Renal cortex interstitium (tissue), 11 donors: ENCODE measurements at regions not wholly inside any gene's neighbourhood (a gene's known extent, or its start where the extent isn't known, plus 50 kb on each side); places are given as distances from the start of the nearest gene placed in this dataset.

Source experiments
- DNase-seq, 11 donors: peaks; one replicate each; pipeline ENCODE4 v3.0.0-alpha.2; 2013; ENCODE audit warnings: low read depth in 9 of 11, low spot score in 4 of 11; ENCODE audit errors: extremely low read depth in 1 of 11

DNA sequence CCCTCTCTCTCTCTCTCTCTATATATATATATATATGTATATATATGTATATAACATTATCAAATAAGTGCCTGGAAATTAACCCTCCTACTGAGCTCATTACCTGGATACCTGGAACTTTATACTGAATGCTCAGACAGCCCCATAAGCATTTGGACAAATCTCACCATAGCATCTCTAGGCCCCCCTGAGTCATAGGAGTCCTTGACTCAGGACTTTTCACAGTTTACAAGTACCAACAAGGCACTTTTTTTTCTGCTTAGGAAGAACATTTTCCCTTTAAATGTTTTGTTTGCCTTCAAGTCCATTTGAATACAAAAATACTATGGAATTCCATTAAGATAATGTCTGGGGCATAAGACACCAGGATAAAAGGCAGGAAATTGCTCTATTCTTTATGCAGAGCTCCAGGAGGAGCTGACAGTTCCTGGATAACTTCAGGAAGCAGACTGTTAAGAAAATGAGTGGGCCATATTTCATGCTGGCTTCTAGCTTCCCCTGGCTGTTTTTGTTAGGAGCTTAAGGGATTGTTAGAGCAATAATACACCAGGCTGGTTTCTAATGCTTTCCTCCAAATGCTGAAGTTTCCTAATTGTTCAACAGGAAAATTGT is 171.7 kb upstream of the ASIC2 start:
- DNase-seq = peak; percentile 35 to 80 (median 51)

DNA sequence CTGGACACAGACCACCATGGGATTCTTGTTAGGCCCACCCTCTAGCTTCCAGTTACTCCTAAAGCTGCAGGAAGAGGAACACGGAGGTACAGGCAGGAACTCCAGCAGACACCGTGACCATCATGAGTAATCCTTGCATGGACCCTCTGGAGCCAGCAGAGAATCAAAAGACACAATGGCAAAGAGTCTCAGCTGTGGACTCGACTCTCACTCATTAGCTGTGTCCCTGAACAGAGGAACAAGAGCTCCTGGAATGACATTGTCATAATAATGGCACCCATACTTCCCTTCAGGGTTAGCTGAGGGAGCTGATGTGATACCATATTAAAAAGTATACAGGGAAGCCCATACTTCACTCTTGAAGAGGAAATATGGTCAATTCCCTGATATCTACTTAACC is 176.3 kb upstream of the ASIC2 start:
- no peak for DNase-seq

DNA sequence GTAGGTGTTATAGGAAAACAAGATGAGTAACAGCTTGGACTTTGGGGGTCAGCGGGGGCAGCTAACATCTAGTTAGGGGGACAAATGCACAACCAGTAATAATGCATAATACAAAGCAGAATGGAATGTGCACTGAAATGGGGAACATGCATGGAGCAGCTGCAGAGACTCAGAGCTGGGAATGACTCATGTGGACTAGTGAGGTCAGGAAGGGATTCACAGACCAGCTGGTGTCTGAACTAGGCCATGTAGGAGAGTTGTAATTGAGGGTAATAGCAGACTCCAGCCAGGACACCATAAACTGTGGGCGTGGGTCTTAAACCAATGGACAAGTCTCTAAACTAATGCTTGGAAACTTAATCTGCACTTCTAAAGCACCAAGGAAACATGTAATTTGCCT is 176.8 kb upstream of the ASIC2 start:
- peak; percentile 44 to 83 (median 67) for DNase-seq

DNA sequence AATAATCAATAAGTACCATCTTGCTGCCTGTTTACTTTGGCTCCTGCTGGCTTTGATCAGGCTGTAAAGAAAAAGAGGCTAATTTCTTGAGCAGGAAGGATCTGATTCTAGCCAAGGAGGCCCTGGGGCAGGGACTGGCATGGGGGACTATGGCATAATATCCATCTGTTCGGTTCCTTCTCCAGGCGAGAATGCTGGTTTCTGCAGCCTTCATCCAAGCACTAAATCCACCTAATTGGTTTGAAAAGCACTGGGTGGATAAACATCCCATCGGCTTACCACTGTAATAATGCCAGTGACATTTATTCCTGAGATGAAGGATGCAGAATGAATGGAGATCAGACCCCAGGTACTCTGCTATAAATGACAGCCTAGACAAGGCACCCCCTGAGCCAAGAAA is 180.0 kb upstream of the ASIC2 start:
- no peak for DNase-seq

DNA sequence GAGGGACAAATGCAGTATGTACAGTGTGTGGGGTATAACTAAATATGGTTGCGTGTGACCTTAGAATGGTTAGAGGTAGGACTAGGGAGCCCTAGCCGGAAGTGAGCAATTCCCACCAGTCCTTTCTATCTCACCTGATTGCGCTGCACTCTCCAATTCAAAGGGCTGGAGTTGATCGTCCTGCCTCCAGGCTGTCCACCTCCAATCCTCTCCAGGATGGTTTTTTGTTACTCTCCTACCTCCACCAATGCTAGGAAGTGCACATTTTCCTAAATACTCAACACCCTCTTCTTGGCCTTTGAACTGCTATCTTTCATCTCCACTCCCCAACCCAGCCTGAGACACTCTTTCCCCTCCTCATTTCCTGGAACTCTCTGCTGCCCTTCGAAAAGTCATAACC is 181.7 kb upstream of the ASIC2 start:
- DNase-seq = no peak

DNA sequence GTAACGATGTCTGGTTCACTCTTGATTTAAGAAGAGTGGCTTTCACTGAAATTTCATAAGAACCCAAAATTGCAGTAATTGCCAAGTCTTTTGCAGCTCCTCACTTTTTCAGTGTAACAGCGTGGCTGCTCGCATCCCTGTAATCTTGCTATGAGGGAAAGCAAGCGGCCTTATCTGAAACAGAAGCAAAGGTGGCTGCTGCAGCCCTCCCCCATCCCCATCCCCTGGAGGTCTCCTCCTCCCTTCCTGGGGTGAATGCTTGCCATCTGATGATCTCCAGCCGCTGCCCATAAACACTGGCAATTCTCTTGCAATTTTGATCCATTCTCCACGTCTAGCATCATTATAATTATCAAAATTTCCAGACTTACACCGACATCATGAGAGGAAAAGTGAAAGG is 182.5 kb upstream of the ASIC2 start:
- no peak for DNase-seq

DNA sequence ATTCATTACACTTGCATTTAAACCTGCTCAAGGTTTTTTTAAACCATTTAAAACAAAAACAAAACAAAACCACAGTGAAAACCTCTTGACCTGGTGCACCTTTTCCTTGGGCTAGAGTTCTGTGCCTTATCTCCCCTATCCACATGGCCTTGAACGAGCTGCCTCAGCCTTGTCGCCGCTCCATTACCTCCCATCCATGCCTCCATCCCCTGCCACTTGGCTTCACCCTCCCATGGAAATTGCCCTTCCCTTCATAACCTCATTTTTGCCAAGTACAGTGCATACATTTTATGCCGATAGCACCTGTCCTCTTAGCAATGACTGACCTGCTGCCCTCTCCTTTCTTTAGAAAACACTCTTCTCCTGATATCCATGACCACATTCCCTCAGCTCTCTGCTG is 188.6 kb upstream of the ASIC2 start:
- no peak for DNase-seq

DNA sequence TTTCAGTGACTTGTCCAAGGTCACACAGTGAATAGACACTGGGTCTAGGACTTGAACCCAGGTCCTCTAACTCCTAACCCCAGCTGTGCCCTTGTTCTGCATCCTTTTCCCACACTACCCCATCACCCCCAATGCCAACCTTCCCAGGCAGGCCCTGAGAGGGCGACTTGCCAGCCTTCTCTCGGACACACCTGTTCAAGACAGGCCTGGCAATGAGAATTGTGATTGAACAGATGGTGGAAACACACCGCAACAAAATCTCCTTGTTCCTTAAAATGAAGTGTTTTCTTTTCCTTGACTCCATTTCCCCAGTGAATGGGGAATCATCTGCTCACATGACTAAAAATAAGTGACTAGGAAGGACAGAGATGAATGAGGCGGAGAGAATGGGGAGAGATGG is 189.5 kb upstream of the ASIC2 start:
- DNase-seq = no peak

DNA sequence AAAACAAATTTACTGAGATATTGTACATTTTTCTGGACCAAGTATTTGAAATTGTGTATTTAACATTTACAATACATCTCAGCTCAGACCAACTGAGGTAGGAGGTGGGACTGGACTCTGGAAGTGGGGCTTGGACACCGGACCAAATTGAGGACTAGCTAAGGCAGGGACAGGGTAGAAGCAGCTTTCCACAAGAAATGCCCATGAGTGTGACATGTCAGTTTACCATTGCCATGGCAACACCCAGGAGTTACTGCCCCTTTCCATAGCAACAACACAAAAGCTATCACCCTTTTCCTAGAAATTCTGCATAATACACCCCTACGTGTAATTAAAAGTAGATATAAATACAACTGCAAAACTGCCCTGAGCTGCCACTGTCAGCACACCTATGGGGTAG is 191.5 kb upstream of the ASIC2 start:
- no peak for DNase-seq

DNA sequence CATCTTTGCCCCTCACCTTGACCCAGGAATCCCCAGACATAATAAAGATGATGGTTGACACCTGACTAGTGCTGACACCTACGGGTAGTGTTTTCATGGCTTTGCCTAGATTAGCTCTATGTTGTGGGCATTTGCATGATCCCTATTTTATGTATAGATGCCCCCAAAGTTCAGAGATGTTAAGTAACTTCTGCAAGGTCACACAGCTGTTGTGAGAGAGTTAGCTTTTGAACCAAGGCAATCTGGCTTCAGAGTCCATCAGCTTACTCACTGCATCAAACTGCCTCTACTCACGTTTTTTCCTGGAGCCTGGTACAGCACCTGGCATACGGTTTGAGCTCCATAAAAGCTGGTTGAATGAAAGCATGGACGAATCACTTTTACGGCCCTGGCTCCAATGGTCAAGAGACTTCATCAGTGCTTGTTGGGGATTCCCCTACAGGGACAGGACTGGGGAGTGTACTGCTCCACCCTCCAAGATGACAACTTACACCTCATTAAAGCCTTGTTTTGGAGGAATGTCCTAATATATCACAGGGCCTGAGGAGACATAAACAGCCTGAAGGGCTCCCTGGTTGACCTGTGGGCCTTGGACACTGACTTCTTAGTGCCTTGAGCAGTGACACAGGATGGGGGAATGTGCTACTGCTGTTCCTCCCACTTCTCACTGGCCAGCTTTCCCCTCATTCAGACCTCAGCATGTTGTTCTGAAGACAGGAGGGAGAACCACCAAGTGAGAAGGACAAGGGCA is 193.2 kb upstream of the ASIC2 start:
- DNase-seq = no peak

DNA sequence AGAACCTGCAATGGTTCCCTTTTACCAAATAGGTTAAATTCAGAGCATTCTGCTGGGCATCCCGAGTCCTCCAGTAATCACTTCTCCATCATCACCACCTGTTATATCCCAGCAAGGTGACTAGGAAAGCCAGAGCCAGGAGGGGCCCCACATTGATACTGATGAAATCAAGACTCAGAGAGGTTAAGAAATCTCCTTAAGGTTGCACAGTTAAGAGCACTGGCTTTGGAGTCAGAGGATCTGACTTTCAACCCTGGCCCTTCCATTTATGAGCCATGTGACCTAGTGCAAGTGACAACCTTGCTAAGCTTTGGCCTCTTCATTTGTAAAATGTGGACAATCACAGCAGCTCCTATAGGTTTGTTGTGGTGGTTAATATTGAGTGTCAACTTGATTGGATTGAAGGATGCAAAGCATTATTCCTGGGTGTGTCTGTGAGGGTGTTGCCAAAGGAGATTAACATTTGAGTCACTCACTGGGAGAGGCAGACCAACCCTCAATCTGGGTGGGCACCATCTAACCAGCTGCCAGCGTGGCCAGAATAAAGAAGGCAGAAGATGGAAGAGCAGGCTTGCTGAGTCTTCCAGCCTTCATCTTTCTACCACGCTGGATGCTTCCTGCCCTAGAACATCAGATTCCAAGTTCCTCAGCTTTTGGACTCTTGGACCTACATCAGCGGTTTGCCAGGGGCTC is 194.2 kb upstream of the ASIC2 start:
- no peak for DNase-seq

DNA sequence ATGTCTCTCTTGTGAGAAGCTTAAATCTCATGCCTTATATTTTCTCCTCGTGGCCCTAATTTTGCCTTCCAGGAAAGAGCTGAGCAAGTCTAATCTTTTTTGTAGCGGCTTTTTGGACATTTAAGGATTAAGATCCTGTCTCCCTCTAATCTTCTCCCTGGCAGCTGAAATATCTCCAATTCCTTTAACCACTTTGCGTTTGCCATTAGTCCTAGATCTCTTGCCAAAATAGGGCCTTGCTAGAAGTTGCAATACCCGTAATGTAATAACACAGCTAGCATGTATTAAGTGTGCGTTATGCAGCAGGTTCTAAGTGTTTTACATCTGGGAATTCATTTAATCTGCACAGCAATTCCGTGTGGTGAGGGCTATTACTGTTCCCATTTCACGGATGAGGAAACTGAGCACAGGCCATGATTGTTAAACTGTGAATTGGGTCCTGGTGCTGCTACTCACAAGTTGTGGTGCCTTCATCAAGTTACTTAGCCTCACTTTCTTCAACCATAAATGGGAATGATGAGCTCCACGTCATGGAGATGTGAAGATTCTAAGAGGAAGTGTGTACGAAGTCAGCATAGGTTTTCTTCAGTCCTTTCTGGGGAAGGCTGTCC is 198.9 kb upstream of the ASIC2 start:
- no peak for DNase-seq

DNA sequence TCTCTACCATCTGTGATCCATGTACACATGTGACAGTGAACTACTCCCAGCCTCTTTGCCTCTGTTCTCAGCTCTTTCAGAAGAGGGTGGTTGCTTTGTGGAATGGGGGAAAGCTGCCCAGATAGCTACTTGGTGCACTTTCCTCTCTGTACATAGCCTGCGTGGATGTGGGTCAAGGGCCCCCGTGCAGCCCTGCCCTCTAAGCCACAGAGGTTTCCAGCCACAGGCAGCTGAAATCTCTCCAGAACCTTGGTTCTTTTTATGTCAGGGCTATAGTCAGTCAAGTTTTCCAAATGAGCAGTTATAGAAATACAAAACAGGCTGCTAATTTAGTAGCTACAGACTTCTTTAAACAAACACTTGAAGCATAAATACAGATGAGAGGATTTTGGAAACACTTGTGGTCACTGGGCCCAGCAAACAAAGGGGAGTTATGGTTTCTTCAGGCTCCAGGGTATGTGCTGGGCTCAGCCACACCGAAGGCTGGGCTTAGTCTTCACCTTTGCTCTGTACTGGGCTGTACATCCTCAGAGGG is 199.7 kb upstream of the ASIC2 start:
- no peak for DNase-seq

DNA sequence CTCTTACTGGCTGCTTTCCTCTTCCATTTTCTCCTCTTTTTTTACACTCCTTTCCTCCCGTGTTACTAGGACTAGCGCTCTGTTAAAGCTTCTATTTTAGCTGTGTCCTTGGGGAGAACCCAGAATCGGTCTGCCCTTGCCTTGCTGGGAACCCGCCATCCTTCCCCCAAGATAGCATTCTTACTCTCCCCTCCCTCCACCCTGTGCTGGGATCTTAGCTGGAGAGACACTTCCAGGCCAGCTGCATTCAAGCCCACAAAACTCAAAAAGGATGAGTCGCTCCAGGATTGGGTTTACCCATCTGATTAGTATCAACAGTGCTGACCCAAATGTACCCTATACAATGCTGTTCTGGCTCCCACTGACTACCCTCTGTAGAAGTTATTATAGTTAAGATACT is 200.5 kb upstream of the ASIC2 start:
- no peak for DNase-seq

DNA sequence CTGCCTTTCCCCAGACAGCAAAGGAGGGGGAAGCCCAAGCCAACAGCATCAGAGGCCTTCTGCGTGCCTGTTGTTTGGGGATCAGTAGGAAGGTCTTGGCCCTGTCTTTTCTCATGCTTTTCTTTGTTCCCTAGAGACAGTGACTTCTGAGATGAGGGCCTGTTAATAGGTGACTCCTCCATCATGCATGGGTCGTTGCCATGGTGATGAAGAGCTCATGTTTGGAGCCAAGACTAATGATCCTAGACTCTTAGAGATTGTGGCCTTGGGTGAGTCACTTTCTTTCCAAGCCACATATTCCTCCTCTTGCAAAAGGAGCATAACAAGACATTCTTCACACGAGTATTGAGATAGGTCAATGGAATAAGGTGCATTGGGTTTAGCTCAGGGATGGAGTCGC is 201.1 kb upstream of the ASIC2 start:
- no peak for DNase-seq

DNA sequence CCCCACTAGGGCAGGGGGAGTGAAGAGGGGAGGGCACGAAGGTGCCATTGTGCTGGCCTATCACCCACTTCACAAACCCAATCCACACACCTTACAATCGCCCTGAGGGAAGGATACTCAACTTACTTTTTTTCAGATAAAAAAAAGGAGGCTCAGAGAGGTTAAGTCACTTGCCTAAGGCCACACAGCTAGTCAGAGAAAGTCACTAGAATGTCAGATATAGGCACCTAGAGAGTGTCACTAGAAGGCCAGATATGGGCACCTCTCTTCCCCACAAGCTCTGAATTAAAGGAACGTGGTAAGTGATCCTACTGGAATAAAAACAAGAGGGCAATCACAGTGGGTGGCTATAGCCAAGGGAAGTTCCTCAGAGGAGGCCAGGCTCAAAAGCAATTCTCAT is 204.5 kb upstream of the ASIC2 start:
- DNase-seq = no peak

DNA sequence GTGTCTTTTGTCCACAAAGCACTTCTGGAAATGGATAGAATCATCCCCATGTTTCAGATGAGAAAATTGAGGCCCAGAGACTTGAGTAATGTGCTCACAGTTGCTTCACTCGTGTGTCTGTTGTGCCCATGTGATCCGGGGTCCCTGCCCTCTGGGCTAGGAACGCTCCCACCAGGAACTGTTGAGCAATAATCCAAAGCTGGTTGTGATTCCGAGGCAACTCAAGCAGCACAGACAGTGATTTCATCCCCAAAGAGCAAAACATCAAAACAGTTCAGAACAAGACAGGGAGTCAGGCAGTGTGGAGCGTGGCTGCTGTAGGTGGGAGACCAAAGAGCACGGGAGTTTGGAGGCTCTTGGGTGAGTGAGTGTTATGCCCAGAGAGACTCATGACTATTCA is 205.0 kb upstream of the ASIC2 start:
- DNase-seq = no peak

DNA sequence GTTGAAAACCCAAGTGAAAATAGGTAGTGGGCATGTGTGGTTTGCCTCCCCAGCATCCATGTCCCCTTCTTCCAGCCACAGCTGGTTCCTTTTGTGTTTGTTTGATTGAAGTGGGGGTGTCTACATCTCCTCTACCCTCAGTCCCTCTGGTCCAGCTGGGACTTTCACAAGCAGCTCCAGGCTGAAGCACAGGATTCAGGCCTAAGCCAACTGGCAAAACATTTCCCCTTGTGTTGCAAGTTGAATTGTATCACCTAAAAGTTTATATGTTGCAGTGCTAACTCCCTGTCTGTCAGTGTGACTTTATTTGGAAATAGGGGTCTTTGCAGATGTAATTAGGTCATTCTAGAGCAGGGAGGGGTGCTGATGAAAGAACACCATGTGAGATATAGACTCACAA is 205.9 kb upstream of the ASIC2 start:
- DNase-seq = no peak

DNA sequence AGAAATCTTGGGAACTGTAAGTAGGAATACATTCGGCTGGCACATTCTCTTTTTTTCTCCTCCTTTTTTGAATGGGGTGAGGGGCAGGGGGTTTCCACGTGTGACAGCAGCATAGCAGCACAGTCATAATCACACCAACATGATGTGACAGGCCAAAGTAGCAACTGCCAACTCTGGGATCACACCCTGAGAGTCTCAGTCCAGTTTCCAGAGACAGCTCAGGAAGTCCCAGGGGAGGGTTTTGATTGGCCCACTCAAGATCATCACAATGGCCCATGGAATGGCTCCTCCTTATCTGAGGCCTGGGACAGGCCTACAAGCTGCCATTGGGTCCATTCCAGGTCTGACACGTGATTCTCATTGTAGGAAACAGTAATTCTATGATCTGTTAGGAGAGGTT is 207.1 kb upstream of the ASIC2 start:
- DNase-seq = no peak

DNA sequence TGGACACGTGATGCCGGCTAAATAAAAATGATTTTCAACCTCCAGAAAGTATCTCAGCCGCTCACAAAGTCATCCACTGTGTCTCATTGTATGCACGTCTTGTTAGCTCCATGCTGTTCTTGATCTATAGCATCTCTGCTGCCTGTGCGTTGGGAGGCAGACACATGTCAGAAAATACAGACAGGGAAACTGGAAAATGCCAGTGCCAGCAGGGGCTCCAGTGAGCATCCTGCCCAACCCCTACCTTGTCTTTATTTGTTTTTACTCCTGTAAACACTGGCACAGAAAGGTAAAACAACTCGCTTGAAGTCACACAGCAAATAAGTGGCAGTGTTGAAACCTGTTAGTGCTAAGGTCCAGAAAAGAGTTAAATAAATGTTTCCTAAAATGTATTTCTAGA is 208.1 kb upstream of the ASIC2 start:
- DNase-seq = no peak
